PC-3 (cell line): ENCODE measurements at regions not wholly inside any gene's neighbourhood (a gene's known extent, or its start where the extent isn't known, plus 50 kb on each side); places are given as distances from the start of the nearest gene placed in this dataset.

Source experiments
- CTCF ChIP-seq: fragments of 300-600 bp; sonication (generic); conservative IDR thresholded peaks from 2 replicates; pipeline ENCODE4 v1.5.1; 2017; ENCODE audit warnings: antibody characterized with exemption, low read depth, mild to moderate bottlenecking, low read length
- EZH2phosphoT487 ChIP-seq: fragments of 300-600 bp; sonication (generic); IDR thresholded peaks from 2 replicates; pipeline ENCODE4 v1.6.1; 2018; ENCODE audit warnings: mild to moderate bottlenecking, antibody characterized with exemption, low read length, borderline replicate concordance

DNA sequence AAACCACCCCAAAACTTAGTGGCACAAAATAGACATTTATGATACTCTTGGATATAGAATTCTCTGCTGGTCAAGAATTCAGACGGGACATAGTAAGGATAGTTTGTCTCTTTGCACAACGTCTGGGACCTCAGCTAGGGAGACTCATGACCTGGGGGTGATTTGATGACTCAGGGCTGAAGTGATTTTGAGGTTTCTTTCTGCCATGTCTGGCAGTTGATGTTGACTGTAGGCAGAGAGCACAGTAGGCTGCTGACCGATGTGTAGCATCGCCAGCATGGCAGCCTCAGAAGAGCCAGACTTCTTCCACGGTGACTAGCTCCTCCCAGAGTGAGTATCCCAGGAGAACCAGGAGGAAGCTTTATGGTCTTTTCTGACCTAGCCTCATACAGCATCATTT lies 88.9 kb upstream of the FRMD6 start:
- TF ChIP-seq EZH2phosphoT487 (no peak), CTCF (no peak)
